ENCODE measurements at regions not wholly inside any gene's neighbourhood (a gene's known extent, or its start where the extent isn't known, plus 50 kb on each side); places are given as distances from the start of the nearest gene placed in this dataset.
"Not testable (repeated sequence)": the region's sequence is repeated elsewhere in the genome, so short reads cannot be mapped to it uniquely, and the experiment has no call there.

- DNase-seq (ENCODE audit: insufficient read length, low spot score) (no peak), FAIRE-seq (no peak)
Measured at GRCh38 chr10:131577178-131577555, 265.6 kb upstream of the TCERG1L start.

GRCh38 chr10:131577786-131578471, 266.4 kb upstream of the TCERG1L start:
- FAIRE-seq = no peak
- DNase-seq (ENCODE audit: insufficient read length, low spot score) = no peak

- FAIRE-seq = no peak
- DNase-seq (ENCODE audit: insufficient read length, low spot score) = no peak
Measured at GRCh38 chr10:131578472-131578970, 267.0 kb upstream of the TCERG1L start.

GRCh38 chr10:131579251-131580071, 267.9 kb upstream of the TCERG1L start:
- DNase-seq (ENCODE audit: insufficient read length, low spot score) (no peak), FAIRE-seq (no peak)

- DNase-seq (ENCODE audit: insufficient read length, low spot score) = no peak
Measured at GRCh38 chr10:131580076-131580652, 268.6 kb upstream of the TCERG1L start.

GRCh38 chr10:131580674-131581073, 269.2 kb upstream of the TCERG1L start:
- no peak for DNase-seq (ENCODE audit: insufficient read length, low spot score)
- no peak for FAIRE-seq

More at GRCh38 chr10:131580076-131580652, 268.6 kb upstream of the TCERG1L start:
- no peak for FAIRE-seq

- not testable (repeated sequence) for FAIRE-seq; DNase-seq (ENCODE audit: insufficient read length, low spot score)
Measured at GRCh38 chr10:131581547-131581946, 270.0 kb upstream of the TCERG1L start.

- FAIRE-seq = no peak
- DNase-seq (ENCODE audit: insufficient read length, low spot score) = no peak
Measured at GRCh38 chr10:131584287-131584686, 272.8 kb upstream of the TCERG1L start.

- DNase-seq (ENCODE audit: insufficient read length, low spot score) (no peak), FAIRE-seq (no peak)
Measured at GRCh38 chr10:131585761-131586160, 274.2 kb upstream of the TCERG1L start.

- no peak for FAIRE-seq
- DNase-seq (ENCODE audit: insufficient read length, low spot score) = no peak
Measured at GRCh38 chr10:131586958-131587357, 275.4 kb upstream of the TCERG1L start.

GRCh38 chr10:131587976-131588680, 276.6 kb upstream of the TCERG1L start:
- DNase-seq (ENCODE audit: insufficient read length, low spot score) (no peak), FAIRE-seq (no peak)

GRCh38 chr10:131588704-131589220, 277.2 kb upstream of the TCERG1L start:
- no peak for FAIRE-seq

GRCh38 chr10:131590567-131590966, 279.0 kb upstream of the TCERG1L start:
- DNase-seq (ENCODE audit: insufficient read length, low spot score) = no peak
- no peak for FAIRE-seq

More at GRCh38 chr10:131588704-131589220, 277.2 kb upstream of the TCERG1L start:
- DNase-seq (ENCODE audit: insufficient read length, low spot score) = no peak

GRCh38 chr10:131591936-131592335, 280.4 kb upstream of the TCERG1L start:
- no peak for DNase-seq (ENCODE audit: insufficient read length, low spot score)
- no peak for FAIRE-seq

- DNase-seq (ENCODE audit: insufficient read length, low spot score) (no peak), FAIRE-seq (no peak)
Measured at GRCh38 chr10:131609176-131609575, 291.6 kb upstream of the PPP2R2D start.

GRCh38 chr10:131615150-131615549, 285.7 kb upstream of the PPP2R2D start:
- FAIRE-seq (no peak), DNase-seq (ENCODE audit: insufficient read length, low spot score) (no peak)

- DNase-seq (ENCODE audit: insufficient read length, low spot score) (no peak), FAIRE-seq (no peak)
Measured at GRCh38 chr10:131616040-131616439, 284.8 kb upstream of the PPP2R2D start.

GRCh38 chr10:131617113-131617858, 283.5 kb upstream of the PPP2R2D start:
- no peak for FAIRE-seq
- no peak for DNase-seq (ENCODE audit: insufficient read length, low spot score)

- FAIRE-seq (no peak), DNase-seq (ENCODE audit: insufficient read length, low spot score) (no peak)
Measured at GRCh38 chr10:131618587-131619267, 282.1 kb upstream of the PPP2R2D start.
